Ishikawa (cell line): ENCODE measurements at regions not wholly inside any gene's neighbourhood (a gene's known extent, or its start where the extent isn't known, plus 50 kb on each side); places are given as distances from the start of the nearest gene placed in this dataset.

ENCODE experiments used
- EP300 ChIP-seq: IDR thresholded peaks from 2 replicates; pipeline ENCODE4 v1.6.1; 2012; ENCODE audit warnings: borderline replicate concordance
- MAX ChIP-seq: IDR thresholded peaks from 2 replicates; pipeline ENCODE4 v1.6.1; 2012
- NFIC ChIP-seq: IDR thresholded peaks from 2 replicates; pipeline ENCODE4 v1.6.1; 2012
- TCF12 ChIP-seq: IDR thresholded peaks from 2 replicates; pipeline ENCODE4 v1.6.1; 2012; ENCODE audit warnings: low read depth
- ZBTB7A ChIP-seq: IDR thresholded peaks from 2 replicates; pipeline ENCODE4 v1.6.1; 2012; ENCODE audit warnings: low read depth

- TF ChIP-seq EP300 (no peak), ZBTB7A (no peak), NFIC (no peak), TCF12 (no peak), MAX (no peak)
Measured at GRCh38 chr22:27186643-27187042, 529.3 kb downstream of the MIAT start.
